ENCODE measurements at regions not wholly inside any gene's neighbourhood (a gene's known extent, or its start where the extent isn't known, plus 50 kb on each side); places are given as distances from the start of the nearest gene placed in this dataset.
"Not testable (repeated sequence)": the region's sequence is repeated elsewhere in the genome, so short reads cannot be mapped to it uniquely, and the experiment has no call there.

GRCh38 chr14:23735394-23735793 is 99.2 kb downstream of the DHRS2 start:
- Histone ChIP-seq H3K4me1 (no peaks in the 10 kb centered on the region), H3K27me3 (replicated peaks; ENCODE audit: control insufficient read depth, insufficient read depth, low read length) (no peaks in the 10 kb centered on the region), H3K4me3 (ENCODE audit: low read depth, low read length) (no peak overlapping the region), H3K9me3 (no peaks in the 10 kb centered on the region), H3K36me3 (ENCODE audit: control insufficient read depth, insufficient read depth, low read length) (no peaks in the 10 kb centered on the region)
- H3K27ac Mint-ChIP-seq (ENCODE audit: unreplicated experiment) = no peak overlapping the region
- intact Hi-C loops (cut with micrococcal nuclease; ENCODE audit: unreplicated experiment) = no loop called here
- H3K27me3 Mint-ChIP-seq (ENCODE audit: insufficient read depth, unreplicated experiment) = peaks cover 2% of the 10 kb centered on the region
- no peaks in the 10 kb centered on the region for H3K4me1 Mint-ChIP-seq (ENCODE audit: low read depth, unreplicated experiment)
- no peak overlapping the region for H3K4me3 Mint-ChIP-seq (ENCODE audit: unreplicated experiment)
- ChIA-PET POLR2A (no interaction called here), CTCF (no interaction called here)
- TF ChIP-seq, protein P1, sequence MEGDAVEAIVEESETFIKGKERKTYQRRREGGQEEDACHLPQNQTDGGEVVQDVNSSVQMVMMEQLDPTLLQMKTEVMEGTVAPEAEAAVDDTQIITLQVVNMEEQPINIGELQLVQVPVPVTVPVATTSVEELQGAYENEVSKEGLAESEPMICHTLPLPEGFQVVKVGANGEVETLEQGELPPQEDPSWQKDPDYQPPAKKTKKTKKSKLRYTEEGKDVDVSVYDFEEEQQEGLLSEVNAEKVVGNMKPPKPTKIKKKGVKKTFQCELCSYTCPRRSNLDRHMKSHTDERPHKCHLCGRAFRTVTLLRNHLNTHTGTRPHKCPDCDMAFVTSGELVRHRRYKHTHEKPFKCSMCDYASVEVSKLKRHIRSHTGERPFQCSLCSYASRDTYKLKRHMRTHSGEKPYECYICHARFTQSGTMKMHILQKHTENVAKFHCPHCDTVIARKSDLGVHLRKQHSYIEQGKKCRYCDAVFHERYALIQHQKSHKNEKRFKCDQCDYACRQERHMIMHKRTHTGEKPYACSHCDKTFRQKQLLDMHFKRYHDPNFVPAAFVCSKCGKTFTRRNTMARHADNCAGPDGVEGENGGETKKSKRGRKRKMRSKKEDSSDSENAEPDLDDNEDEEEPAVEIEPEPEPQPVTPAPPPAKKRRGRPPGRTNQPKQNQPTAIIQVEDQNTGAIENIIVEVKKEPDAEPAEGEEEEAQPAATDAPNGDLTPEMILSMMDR (IDR thresholded peaks at IDR 0.05; ENCODE audit: insufficient read depth in 1 of 2, low read depth in 1 of 2, low read length in 1 of 2, severe bottlenecking in 1 of 2, unreplicated experiment in 1 of 2) = no peak
- DNase-seq = no peak
- H3K36me3 Mint-ChIP-seq (ENCODE audit: insufficient read depth, unreplicated experiment) = no peaks in the 10 kb centered on the region
- BruUV-seq (replicated peaks) = no TSS peak
- H3K9me3 Mint-ChIP-seq (ENCODE audit: unreplicated experiment) = no peaks in the 10 kb centered on the region

- CTCF ChIA-PET; DNase-seq; BruUV-seq (replicated peaks); intact Hi-C loops (cut with micrococcal nuclease; ENCODE audit: unreplicated experiment); H3K4me1 ChIP-seq; H3K9me3 ChIP-seq; H3K4me1 Mint-ChIP-seq (ENCODE audit: low read depth, unreplicated experiment); H3K36me3 ChIP-seq (ENCODE audit: control insufficient read depth, insufficient read depth, low read length); H3K36me3 Mint-ChIP-seq (ENCODE audit: insufficient read depth, unreplicated experiment); H3K4me3 ChIP-seq (ENCODE audit: low read depth, low read length); POLR2A ChIA-PET; H3K4me3 Mint-ChIP-seq (ENCODE audit: unreplicated experiment); H3K27ac Mint-ChIP-seq (ENCODE audit: unreplicated experiment); H3K27me3 ChIP-seq (replicated peaks; ENCODE audit: control insufficient read depth, insufficient read depth, low read length): not testable (repeated sequence)
- Mint-ChIP-seq H3K9me3 (ENCODE audit: unreplicated experiment) (peaks cover 23% of the 10 kb centered on the region), H3K27me3 (ENCODE audit: insufficient read depth, unreplicated experiment) (peaks cover 12% of the 10 kb centered on the region)
Observed at GRCh38 chr14:23744368-23744767, 108.2 kb downstream of the DHRS2 start.

GRCh38 chr14:23750357-23750756 is 114.2 kb downstream of the DHRS2 start:
- Mint-ChIP-seq H3K36me3 (ENCODE audit: insufficient read depth, unreplicated experiment) (no peaks in the 10 kb centered on the region), H3K27me3 (ENCODE audit: insufficient read depth, unreplicated experiment) (peaks cover 18% of the 10 kb centered on the region), H3K4me1 (ENCODE audit: low read depth, unreplicated experiment) (no peaks in the 10 kb centered on the region), H3K27ac (ENCODE audit: unreplicated experiment) (no peak overlapping the region), H3K4me3 (ENCODE audit: unreplicated experiment) (no peak overlapping the region), H3K9me3 (ENCODE audit: unreplicated experiment) (no peaks in the 10 kb centered on the region)
- BruUV-seq (replicated peaks) = no TSS peak
- Histone ChIP-seq H3K9me3 (0 out of 2 replicates have a peak, but pooled peaks cover 3% of the 10 kb centered on the region), H3K27me3 (replicated peaks; ENCODE audit: control insufficient read depth, insufficient read depth, low read length) (no peaks in the 10 kb centered on the region), H3K36me3 (ENCODE audit: control insufficient read depth, insufficient read depth, low read length) (no peaks in the 10 kb centered on the region), H3K4me3 (ENCODE audit: low read depth, low read length) (no peak overlapping the region), H3K4me1 (no peaks in the 10 kb centered on the region)
- TF ChIP-seq, protein P1 (IDR thresholded peaks at IDR 0.05; ENCODE audit: insufficient read depth in 1 of 2, low read depth in 1 of 2, low read length in 1 of 2, severe bottlenecking in 1 of 2, unreplicated experiment in 1 of 2) = no peak
- DNase-seq = no peak
- CTCF ChIA-PET = no interaction called here
- intact Hi-C loops (cut with micrococcal nuclease; ENCODE audit: unreplicated experiment) = no loop called here
- POLR2A ChIA-PET = no interaction called here

GRCh38 chr14:23751616-23752015 is 115.5 kb downstream of the DHRS2 start:
- no TSS peak for BruUV-seq (replicated peaks)
- POLR2A ChIA-PET = no interaction called here
- Mint-ChIP-seq H3K27me3 (ENCODE audit: insufficient read depth, unreplicated experiment) (peaks cover 20% of the 10 kb centered on the region), H3K9me3 (ENCODE audit: unreplicated experiment) (no peaks in the 10 kb centered on the region), H3K27ac (ENCODE audit: unreplicated experiment) (no peak overlapping the region), H3K4me1 (ENCODE audit: low read depth, unreplicated experiment) (no peaks in the 10 kb centered on the region), H3K36me3 (ENCODE audit: insufficient read depth, unreplicated experiment) (no peaks in the 10 kb centered on the region), H3K4me3 (ENCODE audit: unreplicated experiment) (no peak overlapping the region)
- Histone ChIP-seq H3K4me1 (no peaks in the 10 kb centered on the region), H3K4me3 (ENCODE audit: low read depth, low read length) (no peak overlapping the region), H3K36me3 (ENCODE audit: control insufficient read depth, insufficient read depth, low read length) (no peaks in the 10 kb centered on the region), H3K9me3 (0 out of 2 replicates have a peak, but pooled peaks cover 3% of the 10 kb centered on the region), H3K27me3 (replicated peaks; ENCODE audit: control insufficient read depth, insufficient read depth, low read length) (no peaks in the 10 kb centered on the region)
- TF ChIP-seq, protein P1 (IDR thresholded peaks at IDR 0.05; ENCODE audit: insufficient read depth in 1 of 2, low read depth in 1 of 2, low read length in 1 of 2, severe bottlenecking in 1 of 2, unreplicated experiment in 1 of 2) = no peak
- DNase-seq = no peak
- intact Hi-C loops (cut with micrococcal nuclease; ENCODE audit: unreplicated experiment) = no loop called here
- CTCF ChIA-PET = no interaction called here

Data from Caco-2 (cell line).